PC-9 (cell line): ENCODE measurements at regions not wholly inside any gene's neighbourhood (a gene's known extent, or its start where the extent isn't known, plus 50 kb on each side); places are given as distances from the start of the nearest gene placed in this dataset.

Source experiments
- BruUV-seq: library from RNA; stranded (reverse); fragments of 400-500 nt; replicated peaks from 2 replicates; lab custom pipeline; 2021; lab: Mats Ljungman, UMichigan
- CTCF ChIA-PET: fragments of 300-600 bp; sonication (Branson Sonifier 250); formaldehyde crosslinking; loops from one replicate; lab custom pipeline; 2022; ENCODE audit warnings: antibody characterized with exemption; lab: Charles Lee
- POLR2A ChIA-PET: fragments of 300-600 bp; sonication (Branson Sonifier 250); formaldehyde crosslinking; loops from one replicate; lab custom pipeline; 2022; ENCODE audit warnings: antibody characterized with exemption; ENCODE audit not compliant: unreplicated experiment; lab: Charles Lee
- DNase-seq, 2 experiments: peaks; one replicate each; pipeline versions ENCODE4 v3.0.0 to v3.0.0-alpha.2; 2015 to 2022; ENCODE audit warnings: mixed read lengths in 1 of 2
- H2AFZ ChIP-seq: fragments of 200-600 bp; sonication (generic); 2 replicates; pipeline ENCODE4 v1.8.1; 2017; ENCODE audit warnings: antibody characterized with exemption
- H3F3A ChIP-seq: fragments of 200-600 bp; sonication (generic); 2 replicates; pipeline ENCODE4 v1.8.1; 2017; ENCODE audit warnings: antibody characterized with exemption, mild to moderate bottlenecking, low read depth; ENCODE audit not compliant: insufficient read depth
- H3K27ac ChIP-seq: fragments of 200-600 bp; sonication (generic); 2 replicates; pipeline ENCODE4 v1.6.1; 2016; ENCODE audit warnings: mixed run types
- H3K27me3 ChIP-seq: fragments of 200-600 bp; sonication (generic); 2 replicates; pipeline ENCODE4 v1.6.1; 2016; ENCODE audit warnings: low read depth, mixed run types; ENCODE audit not compliant: insufficient read depth
- H3K36me3 ChIP-seq: fragments of 200-600 bp; sonication (generic); 2 replicates; pipeline ENCODE4 v1.6.1; 2016; ENCODE audit warnings: low read depth, mixed run types
- H3K4me1 ChIP-seq: fragments of 200-600 bp; sonication (generic); replicated peaks from 2 replicates; pipeline ENCODE4 v1.6.1; 2016; ENCODE audit warnings: mixed run types; ENCODE audit not compliant: insufficient read depth
- H3K4me2 ChIP-seq: fragments of 200-600 bp; sonication (generic); 2 replicates; pipeline ENCODE4 v1.6.1; 2017; ENCODE audit warnings: mixed run types
- H3K4me3 ChIP-seq: fragments of 200-600 bp; sonication (generic); 2 replicates; pipeline ENCODE4 v1.6.1; 2016; ENCODE audit warnings: mixed run types
- H3K79me2 ChIP-seq: fragments of 200-600 bp; sonication (generic); 2 replicates; pipeline ENCODE4 v1.6.1; 2017; ENCODE audit warnings: low read depth, mixed run types
- H3K9me2 ChIP-seq: fragments of 200-600 bp; sonication (generic); 2 replicates; pipeline ENCODE4 v1.8.1; 2017; ENCODE audit warnings: mild to moderate bottlenecking; ENCODE audit not compliant: insufficient read depth
- H3K9me3 ChIP-seq: fragments of 200-600 bp; sonication (generic); 2 replicates; pipeline ENCODE4 v1.8.1; 2016; ENCODE audit warnings: low read depth; ENCODE audit not compliant: insufficient read depth
- H4K20me1 ChIP-seq: fragments of 200-600 bp; sonication (generic); 2 replicates; pipeline ENCODE4 v1.8.1; 2017; ENCODE audit not compliant: insufficient read depth
- EZH2 ChIP-seq: fragments of 200-600 bp; sonication (generic); IDR thresholded peaks from 2 replicates; pipeline ENCODE4 v1.8.0; 2017; ENCODE audit warnings: antibody characterized with exemption, low read depth
- intact Hi-C: fragments of 100-400 bp; cut with micrococcal nuclease; formaldehyde crosslinking; loops from one replicate; pipeline ENCODE4 v1.10.0; 2022; ENCODE audit not compliant: unreplicated experiment
- TF ChIP-seq, protein P1 (sequence below): fragments of 200-600 bp; sonication (generic); conservative IDR thresholded peaks from 2 replicates; pipeline ENCODE4 v1.6.1; 2017; ENCODE audit warnings: mixed run types, antibody characterized with exemption, mild to moderate bottlenecking, moderate library complexity

DNA sequence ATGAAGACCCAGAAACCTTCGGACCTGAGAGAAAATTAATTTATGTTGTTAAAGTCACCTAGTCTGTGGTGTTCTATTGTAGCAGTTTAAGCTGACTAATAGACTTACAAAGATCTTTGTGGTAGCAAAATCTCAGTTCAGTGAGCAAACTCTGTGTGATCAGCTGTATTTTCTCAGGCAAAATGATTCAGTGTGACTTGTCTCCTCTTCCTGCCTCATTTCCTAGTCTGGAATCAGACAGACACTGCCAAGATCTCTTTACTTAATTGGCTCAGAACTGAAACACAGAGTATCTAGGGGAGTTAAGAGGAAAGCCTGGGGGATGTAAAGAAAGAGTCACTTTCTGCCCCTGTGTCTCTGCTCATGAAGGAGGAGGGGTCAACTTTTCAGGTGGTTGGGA, 564.7 kb downstream of the KCNA4 start:
- no peak for TF ChIP-seq EZH2
- TF ChIP-seq, protein P1, sequence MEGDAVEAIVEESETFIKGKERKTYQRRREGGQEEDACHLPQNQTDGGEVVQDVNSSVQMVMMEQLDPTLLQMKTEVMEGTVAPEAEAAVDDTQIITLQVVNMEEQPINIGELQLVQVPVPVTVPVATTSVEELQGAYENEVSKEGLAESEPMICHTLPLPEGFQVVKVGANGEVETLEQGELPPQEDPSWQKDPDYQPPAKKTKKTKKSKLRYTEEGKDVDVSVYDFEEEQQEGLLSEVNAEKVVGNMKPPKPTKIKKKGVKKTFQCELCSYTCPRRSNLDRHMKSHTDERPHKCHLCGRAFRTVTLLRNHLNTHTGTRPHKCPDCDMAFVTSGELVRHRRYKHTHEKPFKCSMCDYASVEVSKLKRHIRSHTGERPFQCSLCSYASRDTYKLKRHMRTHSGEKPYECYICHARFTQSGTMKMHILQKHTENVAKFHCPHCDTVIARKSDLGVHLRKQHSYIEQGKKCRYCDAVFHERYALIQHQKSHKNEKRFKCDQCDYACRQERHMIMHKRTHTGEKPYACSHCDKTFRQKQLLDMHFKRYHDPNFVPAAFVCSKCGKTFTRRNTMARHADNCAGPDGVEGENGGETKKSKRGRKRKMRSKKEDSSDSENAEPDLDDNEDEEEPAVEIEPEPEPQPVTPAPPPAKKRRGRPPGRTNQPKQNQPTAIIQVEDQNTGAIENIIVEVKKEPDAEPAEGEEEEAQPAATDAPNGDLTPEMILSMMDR: no peak
- H4K20me1 ChIP-seq: no peaks in the 10 kb centered on the region
- no peak overlapping the region for H2AFZ ChIP-seq
- intact Hi-C loops: no loop called here
- no TSS peak for BruUV-seq
- H3F3A ChIP-seq: no peaks in the 10 kb centered on the region
- no peaks in the 10 kb centered on the region for H3K27me3 ChIP-seq
- DNase-seq: no peak
- no peak overlapping the region for H3K27ac ChIP-seq
- no peak overlapping the region for H3K4me2 ChIP-seq
- ChIA-PET POLR2A (no interaction called here), CTCF (no interaction called here)
- H3K4me1 ChIP-seq: no peaks in the 10 kb centered on the region
- no peaks in the 10 kb centered on the region for H3K36me3 ChIP-seq
- no peaks in the 10 kb centered on the region for H3K79me2 ChIP-seq
- H3K9me2 ChIP-seq: no peaks in the 10 kb centered on the region; the same call in 1 of the 2 replicates
- H3K4me3 ChIP-seq: no peak overlapping the region
- no peaks in the 10 kb centered on the region for H3K9me3 ChIP-seq

DNA sequence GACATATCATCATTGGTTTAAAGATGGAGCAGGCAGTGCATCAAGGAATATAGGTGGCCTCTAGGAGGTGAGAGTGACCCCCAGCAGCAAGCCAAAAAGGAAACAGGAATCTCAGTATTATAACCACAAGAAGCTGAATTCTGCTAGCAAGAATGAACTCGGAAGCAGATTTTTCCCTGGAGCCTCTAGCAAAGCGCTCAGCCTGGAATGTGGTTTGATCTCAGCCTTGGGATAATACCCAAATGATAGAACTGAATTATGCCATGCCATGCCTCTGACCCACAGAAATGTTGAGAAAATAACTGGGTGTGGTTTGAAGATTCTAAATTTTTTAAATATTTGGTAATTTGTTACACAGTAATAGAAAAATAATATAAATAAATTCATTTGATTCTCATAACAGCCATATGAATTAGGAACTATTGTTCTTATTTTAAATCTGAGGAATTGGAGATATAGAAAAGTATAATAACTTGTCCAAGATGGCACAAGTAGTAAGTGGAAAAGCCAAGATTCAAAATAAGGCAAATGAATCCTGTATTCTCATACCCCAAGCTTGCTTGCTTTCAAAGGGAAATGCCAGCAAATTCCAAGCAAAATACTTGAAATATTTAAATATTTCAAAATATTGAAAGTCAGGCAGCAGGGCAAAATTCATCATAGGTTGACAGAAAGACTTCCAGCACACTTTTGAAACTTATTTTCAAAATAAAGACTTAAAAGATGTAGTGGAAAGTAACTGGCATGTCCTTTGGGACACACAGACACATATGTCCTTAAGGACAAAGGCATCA, 567.4 kb downstream of the KCNA4 start:
- Histone ChIP-seq H3K36me3 (no peaks in the 10 kb centered on the region), H3K4me3 (no peak overlapping the region), H3K27ac (no peak overlapping the region), H3F3A (no peaks in the 10 kb centered on the region), H3K4me1 (no peaks in the 10 kb centered on the region), H3K79me2 (no peaks in the 10 kb centered on the region), H3K9me3 (no peaks in the 10 kb centered on the region), H3K4me2 (no peak overlapping the region), H3K9me2 (no peaks in the 10 kb centered on the region), H3K27me3 (no peaks in the 10 kb centered on the region), H2AFZ (no peak overlapping the region), H4K20me1 (no peaks in the 10 kb centered on the region)
- intact Hi-C loops: no loop called here
- no TSS peak for BruUV-seq
- TF ChIP-seq, protein P1: no peak
- no peak for TF ChIP-seq EZH2
- DNase-seq: no peak
- POLR2A ChIA-PET: no interaction called here
- CTCF ChIA-PET: no interaction called here

DNA sequence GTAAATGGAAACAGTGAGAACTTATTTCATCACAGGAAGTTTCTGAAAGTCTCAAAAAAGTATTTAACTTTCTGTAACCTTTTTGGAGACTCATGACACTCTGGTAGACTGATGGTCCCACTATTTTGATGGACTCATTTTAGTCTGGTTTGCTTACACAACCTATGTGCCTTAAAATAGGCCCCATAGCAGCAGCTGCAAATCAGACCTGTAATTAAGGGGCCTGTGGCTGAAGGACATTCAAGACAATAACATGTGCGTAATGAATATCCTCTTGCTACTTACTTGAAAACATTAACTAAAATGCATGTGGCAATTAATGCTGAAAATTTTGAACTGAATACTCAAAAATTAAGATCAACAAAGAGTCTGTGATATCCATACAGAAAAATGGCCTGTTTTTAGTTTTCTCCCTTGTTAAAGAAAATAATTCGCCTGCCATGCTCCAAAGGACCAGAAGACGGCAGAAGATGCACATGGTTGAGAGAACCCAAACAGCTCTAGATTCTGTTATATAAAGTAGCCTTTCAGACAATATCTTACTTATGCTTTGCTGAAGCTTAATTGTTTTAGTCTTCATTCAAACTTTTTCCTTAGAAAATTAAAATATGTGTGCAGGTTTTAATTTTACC, 568.5 kb downstream of the KCNA4 start:
- ChIA-PET POLR2A (no interaction called here), CTCF (interaction anchor here (0.5 kb wide), 1 partner anchor 883 kb away, joined by 4 read pairs; no protein-coding TSS in a partner anchor)
- H3K79me2 ChIP-seq: no peaks in the 10 kb centered on the region
- H3K27me3 ChIP-seq: no peaks in the 10 kb centered on the region
- H3K4me1 ChIP-seq: no peaks in the 10 kb centered on the region
- H3F3A ChIP-seq: no peaks in the 10 kb centered on the region
- no peak for DNase-seq
- no peak overlapping the region for H3K4me2 ChIP-seq
- no peaks in the 10 kb centered on the region for H4K20me1 ChIP-seq
- no peaks in the 10 kb centered on the region for H3K36me3 ChIP-seq
- no TSS peak for BruUV-seq
- no peaks in the 10 kb centered on the region for H3K9me2 ChIP-seq
- no peak overlapping the region for H3K4me3 ChIP-seq
- no peak overlapping the region for H3K27ac ChIP-seq
- H3K9me3 ChIP-seq: no peaks in the 10 kb centered on the region
- no peak overlapping the region for H2AFZ ChIP-seq
- TF ChIP-seq EZH2: no peak
- TF ChIP-seq, protein P1: 0 out of 2 replicates have a peak, but pooled peaks have one; percentile 43
- intact Hi-C loops: no loop called here
